Body of pancreas (tissue), 4 donors: ENCODE measurements at regions not wholly inside any gene's neighbourhood (a gene's known extent, or its start where the extent isn't known, plus 50 kb on each side); places are given as distances from the start of the nearest gene placed in this dataset.

Source experiments
- ATAC-seq: fragments of 150-250 bp; one replicate; pipeline ENCODE4 v1.9.1; 2016
- DNase-seq, 4 donors: peaks; one replicate each; pipeline ENCODE4 v3.0.0-alpha.2; 2019
- H3K27ac ChIP-seq, 4 donors: fragments of 200-600 bp; sonication (generic); 1 replicate in 3 of 4; 2 replicates in 1 of 4; pipeline versions ENCODE4 v1.5.1 to v1.6.1; 2016 to 2019; ENCODE audit warnings: mild to moderate bottlenecking in 1 of 4, mixed read lengths in 1 of 4, moderate library complexity in 1 of 4
- H3K27me3 ChIP-seq, 2 donors: fragments of 200-600 bp; sonication (generic); one replicate each; pipeline ENCODE4 v1.6.0; 2016; ENCODE audit warnings: mild to moderate bottlenecking in 1 of 2
- H3K36me3 ChIP-seq, 2 donors: fragments of 200-600 bp; sonication (generic); replicated peaks in 1 of 2; 2 replicates each; pipeline ENCODE4 v1.5.1; 2016; ENCODE audit warnings: low read depth in 2 of 2; ENCODE audit not compliant: insufficient read depth in 1 of 2
- H3K4me1 ChIP-seq: fragments of 200-600 bp; sonication (generic); one replicate; pipeline ENCODE4 v1.6.0; 2016
- H3K4me3 ChIP-seq, 2 donors: fragments of 200-600 bp; sonication (generic); 1 replicate in 1 of 2; 2 replicates in 1 of 2; pipeline ENCODE4 v1.5.1; 2016 to 2019
- H3K9me3 ChIP-seq, 3 donors: fragments of 200-600 bp; sonication (generic); 1 replicate in 2 of 3; 2 replicates in 1 of 3; pipeline ENCODE4 v1.5.1; 2016
- CTCF ChIP-seq, 7 experiments: fragments of 450-650 bp in 4 of 7; fragments of 200-600 bp in 3 of 7; sonication (generic) in 3 of 7; IDR thresholded peaks; one replicate each; pipeline ENCODE4 v1.5.1; 2016 to 2019; ENCODE audit warnings: antibody characterized with exemption in 7 of 7
- POLR2A ChIP-seq, 3 donors: fragments of 450-650 bp; IDR thresholded peaks; one replicate each; pipeline ENCODE4 v1.6.1; 2016; ENCODE audit warnings: antibody characterized with exemption in 3 of 3, mild to moderate bottlenecking in 2 of 3
- WGBS, 2 donors: methylation state at CpG; one replicate each; pipeline ENCODE4 v1.1.5; 2017; 5-methylcytosine and 5-hydroxymethylcytosine counted together
- intact Hi-C: fragments of 100-400 bp; cut with DNase I; formaldehyde crosslinking; loops from one replicate; pipeline ENCODE4 v1.15.1; 2023

DNA sequence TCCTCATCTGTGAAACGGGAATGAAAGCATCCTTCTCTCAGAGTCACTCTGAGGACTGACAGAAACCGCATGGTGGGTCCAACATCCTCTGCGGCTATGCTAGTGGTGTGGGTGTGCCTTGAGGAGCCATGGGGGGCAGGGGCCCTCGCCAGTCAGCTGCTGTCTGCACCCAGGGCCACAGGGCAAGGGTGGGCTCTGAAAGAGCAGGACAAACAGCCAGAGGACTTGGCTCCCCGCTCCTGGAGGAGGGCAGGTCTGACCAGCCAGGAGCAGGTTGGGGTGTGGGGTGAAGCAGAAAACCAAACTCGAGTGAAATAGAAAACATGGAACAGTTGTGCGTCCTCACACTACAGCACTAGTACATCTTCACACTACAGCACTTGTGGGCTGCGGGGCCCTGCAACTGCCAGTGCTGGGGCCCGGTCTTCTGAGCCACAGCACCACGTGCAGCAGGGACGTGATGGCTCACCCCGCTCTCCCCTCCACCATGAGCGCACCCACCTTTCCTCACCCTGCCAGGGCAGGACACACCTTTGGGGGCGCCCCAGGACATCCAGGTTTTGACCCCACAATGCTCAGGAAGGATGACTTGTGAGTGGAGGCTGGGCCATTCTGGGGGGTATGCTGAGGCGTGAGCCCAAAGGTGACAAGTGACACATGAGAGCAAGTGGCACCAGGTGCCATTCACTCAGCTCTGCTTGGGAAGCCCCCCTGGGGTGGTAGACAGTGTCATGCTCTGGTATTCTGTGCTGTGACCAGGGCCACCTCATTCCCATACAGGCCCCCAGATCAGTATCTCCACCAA is 96.1 kb upstream of the RET start:
- Histone ChIP-seq H3K4me1 (no peaks in the 10 kb centered on the region), H3K27me3 (no peaks in the 10 kb centered on the region), H3K27ac (no peak overlapping the region), H3K9me3 (no peaks in the 10 kb centered on the region), H3K4me3 (no peak overlapping the region), H3K36me3 (no peaks in the 10 kb centered on the region)
- no peak for TF ChIP-seq POLR2A (IDR thresholded peaks at IDR 0.05)
- TF ChIP-seq CTCF (IDR thresholded peaks at IDR 0.05): no peak
- no peak for ATAC-seq
- DNase-seq: peak in 1 of 4 donors; percentile 2
- WGBS, 2 donors: 79 to 86% methylated on average over 14 to 15 of the region's 15 CpGs
- intact Hi-C loops: no loop called here

GRCh38 chr10:42981358-42982236 is 95.3 kb upstream of the RET start:
- H3K9me3 ChIP-seq: no peaks in the 10 kb centered on the region
- no peaks in the 10 kb centered on the region for H3K4me1 ChIP-seq
- no peaks in the 10 kb centered on the region for H3K36me3 ChIP-seq
- no peak for ATAC-seq
- no peaks in the 10 kb centered on the region for H3K27me3 ChIP-seq
- WGBS, 2 donors: 71 to 75% methylated on average over 14 to 26 of the region's 26 CpGs
- no peak for TF ChIP-seq CTCF (IDR thresholded peaks at IDR 0.05)
- TF ChIP-seq POLR2A (IDR thresholded peaks at IDR 0.05): no peak
- no peak overlapping the region for H3K4me3 ChIP-seq
- no peak overlapping the region for H3K27ac ChIP-seq
- peak in 2 of 4 donors; percentile 5 to 6 for DNase-seq
- intact Hi-C loops: no loop called here

DNA sequence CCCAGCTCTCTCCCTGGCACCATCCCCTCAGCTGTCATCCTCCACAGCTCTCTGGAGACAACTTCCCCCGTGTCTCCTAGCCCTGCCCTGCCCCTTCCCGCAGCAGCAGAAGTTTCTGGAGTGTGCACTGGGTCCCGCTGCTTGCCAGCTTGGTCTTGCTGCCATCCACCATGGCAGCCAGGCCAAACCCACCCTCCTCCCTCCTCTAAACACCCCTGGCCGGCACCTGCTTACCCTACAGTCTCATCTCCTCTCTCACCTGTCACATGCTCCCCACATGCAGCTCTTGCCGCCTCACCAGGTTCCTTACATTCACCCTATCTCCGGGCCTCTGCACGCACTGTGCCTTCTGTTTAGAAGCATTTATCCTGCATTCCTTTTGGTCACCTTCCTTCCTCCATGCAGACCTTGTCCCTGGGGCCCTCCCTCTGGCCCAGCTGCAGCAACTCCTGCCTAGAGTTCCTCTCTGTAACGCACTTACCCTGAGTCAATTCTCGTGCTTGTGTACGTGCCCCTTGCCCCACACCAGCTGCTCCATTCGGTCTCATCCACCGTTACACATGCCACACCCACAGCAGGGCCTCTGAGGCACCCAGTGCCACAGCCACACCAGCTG is 93.9 kb upstream of the RET start:
- no peak overlapping the region for H3K4me3 ChIP-seq
- intact Hi-C loops: no loop called here
- 66 to 73% methylated on average over 12 of the region's 12 CpGs for WGBS, 2 donors
- ATAC-seq (no peak), DNase-seq (peak in 1 of 4 donors; percentile 0)
- no peaks in the 10 kb centered on the region for H3K36me3 ChIP-seq
- H3K27ac ChIP-seq: no peak overlapping the region
- H3K27me3 ChIP-seq: no peaks in the 10 kb centered on the region
- TF ChIP-seq CTCF (IDR thresholded peaks at IDR 0.05): no peak
- no peak for TF ChIP-seq POLR2A (IDR thresholded peaks at IDR 0.05)
- no peaks in the 10 kb centered on the region for H3K9me3 ChIP-seq
- no peaks in the 10 kb centered on the region for H3K4me1 ChIP-seq

- DNase-seq: peak in 1 of 4 donors; percentile 3
- WGBS, 2 donors: 68 to 72% methylated on average over 5 to 6 of the region's 6 CpGs
- Histone ChIP-seq H3K27ac (no peak overlapping the region), H3K27me3 (no peaks in the 10 kb centered on the region), H3K9me3 (no peaks in the 10 kb centered on the region), H3K36me3 (no peaks in the 10 kb centered on the region), H3K4me3 (no peak overlapping the region), H3K4me1 (no peaks in the 10 kb centered on the region)
- TF ChIP-seq POLR2A (IDR thresholded peaks at IDR 0.05) (no peak), CTCF (IDR thresholded peaks at IDR 0.05) (no peak)
- ATAC-seq: no peak
- intact Hi-C loops: no loop called here
Measured at GRCh38 chr10:42983591-42983990, 93.3 kb upstream of the RET start.
